ENCODE measurements at regions not wholly inside any gene's neighbourhood (a gene's known extent, or its start where the extent isn't known, plus 50 kb on each side); places are given as distances from the start of the nearest gene placed in this dataset.

DNA sequence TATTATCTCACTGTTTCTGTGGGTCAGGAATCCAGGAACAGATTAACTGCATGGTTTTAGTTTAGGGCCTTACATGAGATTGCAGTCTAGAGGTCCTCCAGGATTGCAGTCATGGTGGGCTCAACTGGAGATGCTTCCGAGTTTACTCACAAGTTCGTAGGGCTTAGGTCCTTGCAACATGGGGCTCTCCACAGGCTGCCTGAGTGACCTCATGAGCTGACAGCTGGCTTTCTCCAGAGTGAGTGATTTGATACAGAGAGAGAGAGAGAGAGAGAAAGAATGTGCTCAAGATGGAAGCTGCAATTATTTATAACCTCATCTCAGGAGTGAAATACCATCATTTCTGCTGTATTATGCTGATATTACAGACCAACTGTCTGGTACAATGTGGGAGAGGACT is 168.9 kb downstream of the GPAT3 start:
- TF ChIP-seq, protein P1, sequence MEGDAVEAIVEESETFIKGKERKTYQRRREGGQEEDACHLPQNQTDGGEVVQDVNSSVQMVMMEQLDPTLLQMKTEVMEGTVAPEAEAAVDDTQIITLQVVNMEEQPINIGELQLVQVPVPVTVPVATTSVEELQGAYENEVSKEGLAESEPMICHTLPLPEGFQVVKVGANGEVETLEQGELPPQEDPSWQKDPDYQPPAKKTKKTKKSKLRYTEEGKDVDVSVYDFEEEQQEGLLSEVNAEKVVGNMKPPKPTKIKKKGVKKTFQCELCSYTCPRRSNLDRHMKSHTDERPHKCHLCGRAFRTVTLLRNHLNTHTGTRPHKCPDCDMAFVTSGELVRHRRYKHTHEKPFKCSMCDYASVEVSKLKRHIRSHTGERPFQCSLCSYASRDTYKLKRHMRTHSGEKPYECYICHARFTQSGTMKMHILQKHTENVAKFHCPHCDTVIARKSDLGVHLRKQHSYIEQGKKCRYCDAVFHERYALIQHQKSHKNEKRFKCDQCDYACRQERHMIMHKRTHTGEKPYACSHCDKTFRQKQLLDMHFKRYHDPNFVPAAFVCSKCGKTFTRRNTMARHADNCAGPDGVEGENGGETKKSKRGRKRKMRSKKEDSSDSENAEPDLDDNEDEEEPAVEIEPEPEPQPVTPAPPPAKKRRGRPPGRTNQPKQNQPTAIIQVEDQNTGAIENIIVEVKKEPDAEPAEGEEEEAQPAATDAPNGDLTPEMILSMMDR (IDR thresholded peaks at IDR 0.05): no peak
- no peak for TF ChIP-seq POLR2AphosphoS5 (IDR thresholded peaks at IDR 0.05; ENCODE audit: low read depth, low read length)
- TF ChIP-seq, protein P2, sequence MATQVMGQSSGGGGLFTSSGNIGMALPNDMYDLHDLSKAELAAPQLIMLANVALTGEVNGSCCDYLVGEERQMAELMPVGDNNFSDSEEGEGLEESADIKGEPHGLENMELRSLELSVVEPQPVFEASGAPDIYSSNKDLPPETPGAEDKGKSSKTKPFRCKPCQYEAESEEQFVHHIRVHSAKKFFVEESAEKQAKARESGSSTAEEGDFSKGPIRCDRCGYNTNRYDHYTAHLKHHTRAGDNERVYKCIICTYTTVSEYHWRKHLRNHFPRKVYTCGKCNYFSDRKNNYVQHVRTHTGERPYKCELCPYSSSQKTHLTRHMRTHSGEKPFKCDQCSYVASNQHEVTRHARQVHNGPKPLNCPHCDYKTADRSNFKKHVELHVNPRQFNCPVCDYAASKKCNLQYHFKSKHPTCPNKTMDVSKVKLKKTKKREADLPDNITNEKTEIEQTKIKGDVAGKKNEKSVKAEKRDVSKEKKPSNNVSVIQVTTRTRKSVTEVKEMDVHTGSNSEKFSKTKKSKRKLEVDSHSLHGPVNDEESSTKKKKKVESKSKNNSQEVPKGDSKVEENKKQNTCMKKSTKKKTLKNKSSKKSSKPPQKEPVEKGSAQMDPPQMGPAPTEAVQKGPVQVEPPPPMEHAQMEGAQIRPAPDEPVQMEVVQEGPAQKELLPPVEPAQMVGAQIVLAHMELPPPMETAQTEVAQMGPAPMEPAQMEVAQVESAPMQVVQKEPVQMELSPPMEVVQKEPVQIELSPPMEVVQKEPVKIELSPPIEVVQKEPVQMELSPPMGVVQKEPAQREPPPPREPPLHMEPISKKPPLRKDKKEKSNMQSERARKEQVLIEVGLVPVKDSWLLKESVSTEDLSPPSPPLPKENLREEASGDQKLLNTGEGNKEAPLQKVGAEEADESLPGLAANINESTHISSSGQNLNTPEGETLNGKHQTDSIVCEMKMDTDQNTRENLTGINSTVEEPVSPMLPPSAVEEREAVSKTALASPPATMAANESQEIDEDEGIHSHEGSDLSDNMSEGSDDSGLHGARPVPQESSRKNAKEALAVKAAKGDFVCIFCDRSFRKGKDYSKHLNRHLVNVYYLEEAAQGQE (IDR thresholded peaks at IDR 0.05; ENCODE audit: insufficient read depth in 1 of 2, low read depth in 2 of 2, low read length in 1 of 2): no peak
- no peak for TF ChIP-seq TCF7L2 (IDR thresholded peaks at IDR 0.05; ENCODE audit: low read depth, low read length)
- no peak for TF ChIP-seq SIN3A (IDR thresholded peaks at IDR 0.05; ENCODE audit: borderline replicate concordance, insufficient read depth, low read depth, low read length)
